Fibroblast of lung (primary cell): ENCODE measurements at regions not wholly inside any gene's neighbourhood (a gene's known extent, or its start where the extent isn't known, plus 50 kb on each side); places are given as distances from the start of the nearest gene placed in this dataset.

ENCODE experiments used
- EZH2 ChIP-seq: IDR thresholded peaks from 2 replicates; pipeline ENCODE4 v1.5.1; 2012; ENCODE audit warnings: low read length, control low read depth, mild to moderate bottlenecking; ENCODE audit errors: missing control alignments
- TF ChIP-seq, protein P1 (sequence below), 2 donors: IDR thresholded peaks in 1 of 2; conservative IDR thresholded peaks in 1 of 2; 1 replicate in 1 of 2; 2 replicates in 1 of 2; pipeline ENCODE4 v1.5.1; 2011 to 2012; ENCODE audit warnings: low read length in 2 of 2, control low read depth in 1 of 2, inconsistent platforms in 1 of 2, low read depth in 1 of 2, mild to moderate bottlenecking in 1 of 2

DNA sequence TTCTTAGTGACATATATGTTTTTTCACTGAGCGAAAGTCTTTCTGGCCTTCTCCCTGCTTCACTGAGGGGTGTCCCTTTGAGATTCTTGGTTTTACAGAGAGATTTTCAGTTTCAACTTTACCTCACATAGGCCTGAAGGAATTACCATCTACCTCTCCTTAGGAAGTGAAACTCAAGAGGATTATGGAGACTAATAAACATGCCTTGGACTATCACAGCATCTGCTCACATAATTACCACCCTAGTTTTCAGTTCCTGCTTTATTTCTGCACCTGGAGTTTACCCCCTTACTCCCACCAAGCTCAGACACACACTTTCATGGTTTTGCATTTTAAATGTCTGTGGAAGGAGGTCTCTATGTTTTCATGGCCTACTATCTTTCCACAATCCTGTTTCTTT is 118.3 kb upstream of the SCAF11 start:
- TF ChIP-seq, protein P1, sequence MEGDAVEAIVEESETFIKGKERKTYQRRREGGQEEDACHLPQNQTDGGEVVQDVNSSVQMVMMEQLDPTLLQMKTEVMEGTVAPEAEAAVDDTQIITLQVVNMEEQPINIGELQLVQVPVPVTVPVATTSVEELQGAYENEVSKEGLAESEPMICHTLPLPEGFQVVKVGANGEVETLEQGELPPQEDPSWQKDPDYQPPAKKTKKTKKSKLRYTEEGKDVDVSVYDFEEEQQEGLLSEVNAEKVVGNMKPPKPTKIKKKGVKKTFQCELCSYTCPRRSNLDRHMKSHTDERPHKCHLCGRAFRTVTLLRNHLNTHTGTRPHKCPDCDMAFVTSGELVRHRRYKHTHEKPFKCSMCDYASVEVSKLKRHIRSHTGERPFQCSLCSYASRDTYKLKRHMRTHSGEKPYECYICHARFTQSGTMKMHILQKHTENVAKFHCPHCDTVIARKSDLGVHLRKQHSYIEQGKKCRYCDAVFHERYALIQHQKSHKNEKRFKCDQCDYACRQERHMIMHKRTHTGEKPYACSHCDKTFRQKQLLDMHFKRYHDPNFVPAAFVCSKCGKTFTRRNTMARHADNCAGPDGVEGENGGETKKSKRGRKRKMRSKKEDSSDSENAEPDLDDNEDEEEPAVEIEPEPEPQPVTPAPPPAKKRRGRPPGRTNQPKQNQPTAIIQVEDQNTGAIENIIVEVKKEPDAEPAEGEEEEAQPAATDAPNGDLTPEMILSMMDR (conservative IDR thresholded peaks at IDR 0.05 in 1 of 2, IDR thresholded peaks at IDR 0.05 in 1 of 2; ENCODE audit: low read depth in 1 of 2, low read length in 2 of 2), result no peak
- no peak for TF ChIP-seq EZH2
